ENCODE measurements at regions not wholly inside any gene's neighbourhood (a gene's known extent, or its start where the extent isn't known, plus 50 kb on each side); places are given as distances from the start of the nearest gene placed in this dataset.

DNA sequence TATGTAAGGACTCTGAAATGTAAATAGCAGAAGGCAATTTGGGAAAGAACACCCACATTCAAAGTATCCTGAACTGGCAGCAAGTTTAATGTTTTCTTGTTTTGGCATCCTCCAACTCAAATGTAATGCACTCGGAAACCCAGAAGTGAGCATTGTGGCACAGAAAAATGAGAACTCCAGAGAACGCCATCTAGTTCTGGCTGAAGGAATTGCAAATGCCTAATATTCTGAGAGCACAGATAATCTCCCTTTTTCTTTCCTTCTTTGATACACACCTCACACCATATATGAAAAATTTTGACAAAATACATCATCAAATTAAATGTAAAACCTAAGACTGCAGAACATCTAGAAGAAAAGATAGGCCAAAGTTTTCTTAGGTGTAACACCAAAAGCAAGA is 52.1 kb downstream of the PWWP3B start:
- Histone ChIP-seq H3K9ac (ENCODE audit: insufficient read depth, low read depth, low read length) (no peak overlapping the region), H3K36me3 (replicated peaks in 1 of 2; ENCODE audit: control insufficient read depth in 1 of 2, insufficient read depth in 2 of 2, low read length in 2 of 2) (no peaks in the 10 kb centered on the region), H3K27ac (ENCODE audit: extremely low read length, insufficient read depth, low read length) (no peak overlapping the region), H3K79me2 (ENCODE audit: insufficient read depth, low read length) (no peaks in the 10 kb centered on the region), H3K4me3 (replicated peaks in 1 of 3; ENCODE audit: insufficient read depth in 1 of 3, low read depth in 2 of 3, low read length in 3 of 3) (no peak overlapping the region), H3K27me3 (ENCODE audit: control insufficient read depth in 1 of 2, insufficient read depth in 2 of 2, low read length in 2 of 2) (no peaks in the 10 kb centered on the region), H3K4me2 (ENCODE audit: low read depth, low read length) (no peak overlapping the region), H3K9me3 (ENCODE audit: low read length) (no peaks in the 10 kb centered on the region), H2AFZ (ENCODE audit: low read length) (no peak overlapping the region), H3K4me1 (ENCODE audit: insufficient read depth, low read length) (no peaks in the 10 kb centered on the region), H4K20me1 (ENCODE audit: insufficient read depth, low read length) (no peaks in the 10 kb centered on the region)
- in situ Hi-C loops (cut with HindIII; ENCODE audit: extremely low pct_ligation_motif_present, low pct_unique_long_range_greater_than_20kb) (no loop called here), intact Hi-C loops (cut with micrococcal nuclease; ENCODE audit: unreplicated experiment) (no loop called here)
- ChIA-PET POLR2A (no interaction called here), CTCF (ENCODE audit: low intra/inter-chr PET ratio, low total read pairs) (no interaction called here)
- WGBS (ENCODE audit: low lambda C conversion rate), result 0% methylated on average over 2 of the region's 2 CpGs
- TF ChIP-seq, protein P1, sequence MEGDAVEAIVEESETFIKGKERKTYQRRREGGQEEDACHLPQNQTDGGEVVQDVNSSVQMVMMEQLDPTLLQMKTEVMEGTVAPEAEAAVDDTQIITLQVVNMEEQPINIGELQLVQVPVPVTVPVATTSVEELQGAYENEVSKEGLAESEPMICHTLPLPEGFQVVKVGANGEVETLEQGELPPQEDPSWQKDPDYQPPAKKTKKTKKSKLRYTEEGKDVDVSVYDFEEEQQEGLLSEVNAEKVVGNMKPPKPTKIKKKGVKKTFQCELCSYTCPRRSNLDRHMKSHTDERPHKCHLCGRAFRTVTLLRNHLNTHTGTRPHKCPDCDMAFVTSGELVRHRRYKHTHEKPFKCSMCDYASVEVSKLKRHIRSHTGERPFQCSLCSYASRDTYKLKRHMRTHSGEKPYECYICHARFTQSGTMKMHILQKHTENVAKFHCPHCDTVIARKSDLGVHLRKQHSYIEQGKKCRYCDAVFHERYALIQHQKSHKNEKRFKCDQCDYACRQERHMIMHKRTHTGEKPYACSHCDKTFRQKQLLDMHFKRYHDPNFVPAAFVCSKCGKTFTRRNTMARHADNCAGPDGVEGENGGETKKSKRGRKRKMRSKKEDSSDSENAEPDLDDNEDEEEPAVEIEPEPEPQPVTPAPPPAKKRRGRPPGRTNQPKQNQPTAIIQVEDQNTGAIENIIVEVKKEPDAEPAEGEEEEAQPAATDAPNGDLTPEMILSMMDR (CRISPR knock-in tag; IDR thresholded peaks at IDR 0.05), result peak; percentile 49
- TF ChIP-seq, protein P2, sequence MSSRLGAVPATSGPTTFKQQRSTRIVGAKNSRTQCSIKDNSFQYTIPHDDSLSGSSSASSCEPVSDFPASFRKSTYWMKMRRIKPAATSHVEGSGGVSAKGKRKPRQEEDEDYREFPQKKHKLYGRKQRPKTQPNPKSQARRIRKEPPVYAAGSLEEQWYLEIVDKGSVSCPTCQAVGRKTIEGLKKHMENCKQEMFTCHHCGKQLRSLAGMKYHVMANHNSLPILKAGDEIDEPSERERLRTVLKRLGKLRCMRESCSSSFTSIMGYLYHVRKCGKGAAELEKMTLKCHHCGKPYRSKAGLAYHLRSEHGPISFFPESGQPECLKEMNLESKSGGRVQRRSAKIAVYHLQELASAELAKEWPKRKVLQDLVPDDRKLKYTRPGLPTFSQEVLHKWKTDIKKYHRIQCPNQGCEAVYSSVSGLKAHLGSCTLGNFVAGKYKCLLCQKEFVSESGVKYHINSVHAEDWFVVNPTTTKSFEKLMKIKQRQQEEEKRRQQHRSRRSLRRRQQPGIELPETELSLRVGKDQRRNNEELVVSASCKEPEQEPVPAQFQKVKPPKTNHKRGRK (CRISPR knock-in tag; IDR thresholded peaks at IDR 0.05), result no peak
- DNase-seq (ENCODE audit: low spot score), result no peak
- BruUV-seq (replicated peaks), result no TSS peak
- no peak for FAIRE-seq
- no peak for ATAC-seq

DNA sequence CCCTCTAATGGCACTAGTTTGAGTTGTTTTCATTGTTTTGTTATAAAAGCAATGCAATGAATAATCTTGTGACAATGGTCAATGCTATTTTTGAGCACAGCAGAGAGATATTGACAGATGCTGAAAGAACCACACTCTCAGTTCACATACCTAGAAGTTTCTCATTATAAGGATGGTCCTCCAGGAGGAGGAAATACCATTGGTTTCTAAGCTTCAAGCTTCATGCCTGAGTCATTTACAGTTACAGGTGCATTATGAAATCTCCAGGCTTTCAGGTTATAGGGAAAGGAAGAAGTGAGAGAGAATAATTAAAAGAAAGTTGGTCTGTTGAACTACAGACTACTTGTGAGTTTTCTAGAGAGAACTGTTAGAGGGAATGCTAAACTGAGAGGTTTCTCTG is 75.3 kb downstream of the PWWP3B start:
- CTCF ChIA-PET (ENCODE audit: low intra/inter-chr PET ratio, low total read pairs), result no interaction called here
- no peak for FAIRE-seq
- ATAC-seq, result no peak
- intact Hi-C loops (cut with micrococcal nuclease; ENCODE audit: unreplicated experiment), result no loop called here
- no peak for DNase-seq (ENCODE audit: low spot score)
- H4K20me1 ChIP-seq (ENCODE audit: insufficient read depth, low read length), result no peaks in the 10 kb centered on the region
- H3K36me3 ChIP-seq (replicated peaks in 1 of 2; ENCODE audit: control insufficient read depth in 1 of 2, insufficient read depth in 2 of 2, low read length in 2 of 2), result no peaks in the 10 kb centered on the region
- H3K4me3 ChIP-seq (replicated peaks in 1 of 3; ENCODE audit: insufficient read depth in 1 of 3, low read depth in 2 of 3, low read length in 3 of 3), result no peak overlapping the region
- POLR2A ChIA-PET, result no interaction called here
- no peak overlapping the region for H3K27ac ChIP-seq (ENCODE audit: extremely low read length, insufficient read depth, low read length)
- BruUV-seq (replicated peaks), result no TSS peak
- no peak overlapping the region for H3K4me2 ChIP-seq (ENCODE audit: low read depth, low read length)
- no peak overlapping the region for H2AFZ ChIP-seq (ENCODE audit: low read length)
- H3K4me1 ChIP-seq (ENCODE audit: insufficient read depth, low read length), result no peaks in the 10 kb centered on the region; the same call in 1 of the 2 replicates
- H3K9ac ChIP-seq (ENCODE audit: insufficient read depth, low read depth, low read length), result no peak overlapping the region
- no peaks in the 10 kb centered on the region for H3K79me2 ChIP-seq (ENCODE audit: insufficient read depth, low read length)
- no peaks in the 10 kb centered on the region for H3K27me3 ChIP-seq (ENCODE audit: control insufficient read depth in 1 of 2, insufficient read depth in 2 of 2, low read length in 2 of 2)
- in situ Hi-C loops (cut with HindIII; ENCODE audit: extremely low pct_ligation_motif_present, low pct_unique_long_range_greater_than_20kb), result no loop called here
- no peaks in the 10 kb centered on the region for H3K9me3 ChIP-seq (ENCODE audit: low read length)
- no peak for TF ChIP-seq ZNF24 (IDR thresholded peaks at IDR 0.05)
- no peak for TF ChIP-seq HDAC2 (CRISPR knock-in tag; IDR thresholded peaks at IDR 0.05)
- TF ChIP-seq CHD2 (IDR thresholded peaks at IDR 0.05; ENCODE audit: low read depth, low read length), result no peak
- TF ChIP-seq, protein P3, sequence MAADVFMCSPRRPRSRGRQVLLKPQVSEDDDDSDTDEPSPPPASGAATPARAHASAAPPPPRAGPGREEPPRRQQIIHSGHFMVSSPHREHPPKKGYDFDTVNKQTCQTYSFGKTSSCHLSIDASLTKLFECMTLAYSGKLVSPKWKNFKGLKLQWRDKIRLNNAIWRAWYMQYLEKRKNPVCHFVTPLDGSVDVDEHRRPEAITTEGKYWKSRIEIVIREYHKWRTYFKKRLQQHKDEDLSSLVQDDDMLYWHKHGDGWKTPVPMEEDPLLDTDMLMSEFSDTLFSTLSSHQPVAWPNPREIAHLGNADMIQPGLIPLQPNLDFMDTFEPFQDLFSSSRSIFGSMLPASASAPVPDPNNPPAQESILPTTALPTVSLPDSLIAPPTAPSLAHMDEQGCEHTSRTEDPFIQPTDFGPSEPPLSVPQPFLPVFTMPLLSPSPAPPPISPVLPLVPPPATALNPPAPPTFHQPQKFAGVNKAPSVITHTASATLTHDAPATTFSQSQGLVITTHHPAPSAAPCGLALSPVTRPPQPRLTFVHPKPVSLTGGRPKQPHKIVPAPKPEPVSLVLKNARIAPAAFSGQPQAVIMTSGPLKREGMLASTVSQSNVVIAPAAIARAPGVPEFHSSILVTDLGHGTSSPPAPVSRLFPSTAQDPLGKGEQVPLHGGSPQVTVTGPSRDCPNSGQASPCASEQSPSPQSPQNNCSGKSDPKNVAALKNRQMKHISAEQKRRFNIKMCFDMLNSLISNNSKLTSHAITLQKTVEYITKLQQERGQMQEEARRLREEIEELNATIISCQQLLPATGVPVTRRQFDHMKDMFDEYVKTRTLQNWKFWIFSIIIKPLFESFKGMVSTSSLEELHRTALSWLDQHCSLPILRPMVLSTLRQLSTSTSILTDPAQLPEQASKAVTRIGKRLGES (CRISPR knock-in tag; IDR thresholded peaks at IDR 0.05; ENCODE audit: borderline replicate concordance), result no peak
- TF ChIP-seq, protein P4, sequence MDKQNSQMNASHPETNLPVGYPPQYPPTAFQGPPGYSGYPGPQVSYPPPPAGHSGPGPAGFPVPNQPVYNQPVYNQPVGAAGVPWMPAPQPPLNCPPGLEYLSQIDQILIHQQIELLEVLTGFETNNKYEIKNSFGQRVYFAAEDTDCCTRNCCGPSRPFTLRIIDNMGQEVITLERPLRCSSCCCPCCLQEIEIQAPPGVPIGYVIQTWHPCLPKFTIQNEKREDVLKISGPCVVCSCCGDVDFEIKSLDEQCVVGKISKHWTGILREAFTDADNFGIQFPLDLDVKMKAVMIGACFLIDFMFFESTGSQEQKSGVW (CRISPR knock-in tag; IDR thresholded peaks at IDR 0.05; ENCODE audit: borderline replicate concordance), result no peak
- TF ChIP-seq, protein P5, sequence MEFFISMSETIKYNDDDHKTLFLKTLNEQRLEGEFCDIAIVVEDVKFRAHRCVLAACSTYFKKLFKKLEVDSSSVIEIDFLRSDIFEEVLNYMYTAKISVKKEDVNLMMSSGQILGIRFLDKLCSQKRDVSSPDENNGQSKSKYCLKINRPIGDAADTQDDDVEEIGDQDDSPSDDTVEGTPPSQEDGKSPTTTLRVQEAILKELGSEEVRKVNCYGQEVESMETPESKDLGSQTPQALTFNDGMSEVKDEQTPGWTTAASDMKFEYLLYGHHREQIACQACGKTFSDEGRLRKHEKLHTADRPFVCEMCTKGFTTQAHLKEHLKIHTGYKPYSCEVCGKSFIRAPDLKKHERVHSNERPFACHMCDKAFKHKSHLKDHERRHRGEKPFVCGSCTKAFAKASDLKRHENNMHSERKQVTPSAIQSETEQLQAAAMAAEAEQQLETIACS (CRISPR knock-in tag; IDR thresholded peaks at IDR 0.05), result no peak
- TF ChIP-seq ATAD3A (CRISPR knock-in tag; IDR thresholded peaks at IDR 0.05), result no peak

Measured in HepG2 (cell line).